ENCODE measurements at regions not wholly inside any gene's neighbourhood (a gene's known extent, or its start where the extent isn't known, plus 50 kb on each side); places are given as distances from the start of the nearest gene placed in this dataset.
A peak's percentile ranks its signal among the peaks of the same experiment; 100 is the strongest.

- no peak for DNase-seq
These were observed 492.5 kb upstream of the INTU start for GRCh38 chr4:127140306-127140705.

- no peak for DNase-seq
These were observed 490.9 kb upstream of the INTU start for GRCh38 chr4:127141856-127142255.

GRCh38 chr4:127143460-127144195, 489.1 kb upstream of the INTU start:
- no peak for DNase-seq

- no peak for DNase-seq
These were observed 487.7 kb upstream of the INTU start for GRCh38 chr4:127145006-127145540.

GRCh38 chr4:127148165-127148564, 484.6 kb upstream of the INTU start:
- no peak for DNase-seq

GRCh38 chr4:127149086-127149485, 483.7 kb upstream of the INTU start:
- DNase-seq = no peak

- no peak for DNase-seq
These were observed 480.8 kb upstream of the INTU start for GRCh38 chr4:127151941-127152340.

- no peak for DNase-seq
These were observed 477.6 kb upstream of the INTU start for GRCh38 chr4:127155116-127155515.

GRCh38 chr4:127155555-127155954, 477.2 kb upstream of the INTU start:
- no peak for DNase-seq

- DNase-seq = peak; percentile 61 to 74 (median 63)
These were observed 470.0 kb upstream of the INTU start for GRCh38 chr4:127162741-127163140.

GRCh38 chr4:127165971-127166370, 466.8 kb upstream of the INTU start:
- no peak for DNase-seq

- no peak for DNase-seq
These were observed 458.6 kb upstream of the INTU start for GRCh38 chr4:127174201-127174600.

GRCh38 chr4:127174616-127175015, 458.1 kb upstream of the INTU start:
- DNase-seq = no peak

- no peak for DNase-seq
These were observed 453.3 kb upstream of the INTU start for GRCh38 chr4:127179256-127180087.

- no peak for DNase-seq
These were observed 451.8 kb upstream of the INTU start for GRCh38 chr4:127181001-127181400.

- DNase-seq = no peak
These were observed 450.1 kb upstream of the INTU start for GRCh38 chr4:127182687-127183086.

GRCh38 chr4:127188847-127189246, 443.9 kb upstream of the INTU start:
- DNase-seq = no peak

- no peak for DNase-seq
These were observed 438.5 kb upstream of the INTU start for GRCh38 chr4:127194281-127194680.

- DNase-seq = no peak
These were observed 436.0 kb upstream of the INTU start for GRCh38 chr4:127196655-127197352.

GRCh38 chr4:127203562-127204200, 429.1 kb upstream of the INTU start:
- DNase-seq = no peak

- no peak for DNase-seq
These were observed 428.4 kb upstream of the INTU start for GRCh38 chr4:127204322-127204721.

GRCh38 chr4:127209580-127210095, 423.1 kb upstream of the INTU start:
- DNase-seq = no peak

Measured in suppressor macrophage treated with lipopolysaccharide for 1 hour (primary cell).